GM20000 (cell line): ENCODE measurements at regions not wholly inside any gene's neighbourhood (a gene's known extent, or its start where the extent isn't known, plus 50 kb on each side); places are given as distances from the start of the nearest gene placed in this dataset.

Source experiments
- DNase-seq: peaks from one replicate; pipeline ENCODE4 v3.0.0; 2012; ENCODE audit warnings: low spot score
- CTCF ChIP-seq: IDR thresholded peaks from 2 replicates; pipeline ENCODE4 v1.5.1; 2012; ENCODE audit warnings: mild to moderate bottlenecking, control low read depth; ENCODE audit errors: extremely low read depth, missing control alignments

GRCh38 chr17:72030067-72030899 lies 90.5 kb upstream of the SOX9 start:
- DNase-seq: peak; percentile 54
- TF ChIP-seq CTCF: peak; percentile 6

GRCh38 chr17:72031219-72031884 lies 89.5 kb upstream of the SOX9 start:
- no peak for TF ChIP-seq CTCF
- DNase-seq: no peak

- no peak for TF ChIP-seq CTCF
- no peak for DNase-seq
Measured at GRCh38 chr17:72033334-72033733, 87.5 kb upstream of the SOX9 start.

GRCh38 chr17:72034000-72034399 lies 86.8 kb upstream of the SOX9 start:
- peak; percentile 38 for DNase-seq
- no peak for TF ChIP-seq CTCF

GRCh38 chr17:72038427-72038826 lies 82.4 kb upstream of the SOX9 start:
- TF ChIP-seq CTCF: no peak
- no peak for DNase-seq

GRCh38 chr17:72039490-72039889 lies 81.3 kb upstream of the SOX9 start:
- no peak for DNase-seq
- no peak for TF ChIP-seq CTCF

GRCh38 chr17:72046178-72046577 lies 74.6 kb upstream of the SOX9 start:
- DNase-seq: no peak
- no peak for TF ChIP-seq CTCF
